Right ventricle myocardium superior (tissue), 1 donor: ENCODE measurements at regions not wholly inside any gene's neighbourhood (a gene's known extent, or its start where the extent isn't known, plus 50 kb on each side); places are given as distances from the start of the nearest gene placed in this dataset.
A peak's percentile ranks its signal among the peaks of the same experiment; 100 is the strongest.

Source experiments
- ATAC-seq: fragments of 200-7000 bp; cut with Tn5 transposase; one replicate; pipeline ENCODE4 v1.9.1; 2020; ENCODE audit warnings: mild to moderate bottlenecking; ENCODE audit not compliant: poor library complexity
- DNase-seq: peaks from one replicate; pipeline ENCODE4 v3.0.0-alpha.2; 2020
- intact Hi-C: fragments of 100-400 bp; cut with DNase I; formaldehyde crosslinking; loops from one replicate; pipeline ENCODE4 v1.11.2; 2022
- donor health status: DM: no; HTN: yes; CAD: no; lungs with severe emphysema.

DNA sequence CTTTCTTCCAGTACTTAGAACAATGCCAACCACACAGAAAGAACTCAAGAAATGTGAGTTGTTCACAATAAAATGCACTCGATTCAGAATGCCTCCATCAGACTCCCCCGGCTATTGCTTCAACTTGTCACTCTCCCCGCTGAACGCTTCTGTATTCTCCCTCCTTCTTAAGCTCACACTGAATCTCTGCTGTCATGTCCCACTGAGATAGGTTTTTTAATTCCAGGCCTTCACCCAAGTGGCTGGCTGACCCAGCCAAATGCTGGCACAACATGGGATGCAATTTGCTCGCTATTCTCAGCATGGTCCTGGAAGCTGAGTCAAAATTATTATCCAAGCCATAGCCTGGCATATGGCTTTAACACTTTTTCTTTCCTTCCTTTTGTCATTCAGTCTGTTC is 76.8 kb upstream of the SERP2 start:
- peak; percentile 63 for ATAC-seq
- no peak for DNase-seq
- intact Hi-C loops, result no loop called here

DNA sequence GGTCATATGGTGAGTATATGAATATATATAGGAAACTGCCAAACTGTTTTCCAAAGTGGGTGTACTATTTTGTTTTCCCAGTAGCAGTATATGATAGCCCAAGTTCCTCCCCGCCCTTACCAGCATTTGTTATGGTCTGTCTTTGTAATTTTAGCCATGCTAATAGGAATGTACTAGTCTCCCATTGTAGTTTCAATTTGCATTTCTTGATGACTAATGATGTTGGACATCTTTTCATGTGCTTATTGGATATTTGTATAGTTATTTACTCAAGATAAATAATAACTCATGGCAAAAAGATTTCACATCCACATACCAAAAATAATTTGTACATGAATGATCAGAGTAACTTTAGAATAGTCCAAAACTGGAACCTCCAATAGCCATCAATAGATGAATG is 75.3 kb upstream of the SERP2 start:
- DNase-seq (no peak), ATAC-seq (no peak)
- intact Hi-C loops, result no loop called here

DNA sequence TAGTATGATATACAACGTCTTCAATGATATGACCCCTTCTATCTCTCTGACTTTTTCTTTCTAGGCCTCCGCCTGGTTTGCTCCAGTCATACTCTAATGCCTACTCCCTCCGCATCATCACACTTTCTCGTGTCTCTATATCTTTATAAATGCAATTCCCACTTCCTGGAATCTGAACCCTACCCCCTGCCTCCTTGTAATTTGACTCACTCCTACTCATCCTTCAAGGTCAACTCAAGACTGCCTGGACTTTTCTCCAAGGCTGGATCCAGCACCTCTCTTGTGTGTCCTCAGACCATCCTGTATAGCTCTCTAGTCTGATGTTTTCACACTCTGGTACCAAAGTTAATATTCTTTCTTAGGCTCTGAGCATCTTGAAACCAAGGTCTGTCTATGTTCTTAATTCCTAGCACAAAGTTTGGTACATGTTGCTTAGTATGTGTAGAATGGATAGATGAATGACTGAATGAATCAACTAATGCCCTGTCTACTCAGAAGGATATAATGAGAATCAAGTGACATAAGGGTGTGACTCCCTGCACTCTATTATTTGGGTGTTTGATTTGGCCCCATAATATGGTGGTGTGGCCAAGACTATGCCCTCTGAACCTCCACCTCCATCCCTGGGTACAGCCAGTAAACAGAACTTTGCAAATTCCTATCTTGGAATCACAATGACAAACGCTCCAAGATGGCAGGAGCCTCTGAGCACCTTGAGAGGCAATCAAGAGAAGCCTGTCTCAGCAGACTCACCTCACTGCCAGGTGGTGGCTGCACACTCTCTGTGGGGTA is 74.3 kb upstream of the SERP2 start:
- intact Hi-C loops, result no loop called here
- DNase-seq (no peak), ATAC-seq (no peak)

DNA sequence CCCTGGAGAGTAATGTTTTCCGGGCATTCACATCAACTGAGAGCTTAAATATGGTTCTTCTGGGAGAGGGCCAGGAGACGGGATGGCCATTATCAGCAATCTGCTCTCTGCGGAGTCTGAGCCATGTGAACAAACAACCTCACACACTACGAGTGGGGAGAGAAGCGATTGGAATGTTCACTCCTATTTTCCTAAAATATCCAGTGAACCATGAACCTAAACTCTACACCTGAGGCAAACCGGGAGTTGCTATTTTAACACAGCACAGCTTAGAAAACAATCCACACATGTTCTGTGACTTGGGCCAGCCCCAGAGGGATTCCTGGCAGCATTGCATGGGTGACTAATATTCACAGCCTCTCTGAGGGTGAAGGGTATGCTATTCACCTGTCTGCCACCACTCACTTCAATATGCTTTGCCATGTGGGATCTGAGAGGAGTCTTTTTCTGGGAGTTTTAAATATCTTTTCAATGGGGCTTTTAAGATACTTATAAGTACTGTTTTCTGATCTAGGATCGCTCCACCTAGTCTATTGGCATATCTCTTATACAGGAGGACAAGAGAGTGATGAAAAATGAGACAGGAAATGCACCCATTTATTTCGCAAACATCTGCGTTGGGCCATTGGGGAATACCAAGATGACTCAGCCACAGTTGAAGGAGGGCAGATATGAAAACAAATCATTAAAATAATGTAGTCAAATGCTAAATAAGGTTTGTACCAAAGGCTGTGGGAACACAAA is 72.6 kb upstream of the SERP2 start:
- intact Hi-C loops, result loop anchor here (5.0 kb wide), 1 partner anchor 136 kb away; no protein-coding TSS in a partner anchor
- no peak for DNase-seq
- peak; percentile 82 for ATAC-seq

DNA sequence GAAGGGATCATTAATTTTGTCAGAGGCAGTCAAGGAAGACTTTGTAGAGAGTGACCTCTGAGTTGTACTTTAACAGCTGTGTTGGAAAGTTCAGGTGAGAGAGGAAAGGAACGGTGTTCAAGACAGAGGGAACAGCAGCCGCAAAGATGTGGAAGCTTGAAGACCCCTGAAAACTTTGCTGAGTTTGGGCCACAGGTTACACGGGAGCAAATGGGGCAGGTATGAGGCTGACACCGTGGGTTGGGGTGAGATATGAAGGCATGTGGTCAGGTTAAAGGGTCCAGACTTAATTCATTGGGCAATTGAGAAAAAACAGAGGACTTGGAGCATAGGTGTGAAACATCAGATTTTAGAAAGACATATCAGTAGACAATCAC is 72.0 kb upstream of the SERP2 start:
- no peak for ATAC-seq
- intact Hi-C loops, result loop anchor here (5.0 kb wide), 1 partner anchor 136 kb away; no protein-coding TSS in a partner anchor

DNA sequence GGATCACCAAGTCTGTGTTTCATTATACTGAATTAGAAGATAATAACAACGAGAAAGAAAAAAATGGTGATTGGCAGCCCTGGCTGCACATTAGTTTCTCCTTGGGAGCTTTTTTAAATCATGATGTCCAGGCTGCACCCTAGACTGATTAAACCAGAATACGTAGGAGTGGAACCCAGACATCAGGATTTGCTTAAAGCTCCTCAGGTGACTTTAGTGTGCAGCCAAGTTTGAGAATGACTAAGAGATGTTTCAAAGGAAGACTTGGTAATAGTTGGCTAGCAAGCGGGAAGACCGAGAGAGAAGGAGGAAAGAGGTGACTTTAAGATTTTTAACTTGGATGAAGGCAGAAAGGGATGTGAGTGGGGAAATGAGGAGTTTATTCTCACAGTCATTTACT is 71.4 kb upstream of the SERP2 start:
- DNase-seq (no peak), ATAC-seq (no peak)
- intact Hi-C loops, result loop anchor here (5.0 kb wide), 1 partner anchor 135 kb away; no protein-coding TSS in a partner anchor

More for the DNA sequence above, 72.0 kb upstream of the SERP2 start:
- DNase-seq, result no peak

DNA sequence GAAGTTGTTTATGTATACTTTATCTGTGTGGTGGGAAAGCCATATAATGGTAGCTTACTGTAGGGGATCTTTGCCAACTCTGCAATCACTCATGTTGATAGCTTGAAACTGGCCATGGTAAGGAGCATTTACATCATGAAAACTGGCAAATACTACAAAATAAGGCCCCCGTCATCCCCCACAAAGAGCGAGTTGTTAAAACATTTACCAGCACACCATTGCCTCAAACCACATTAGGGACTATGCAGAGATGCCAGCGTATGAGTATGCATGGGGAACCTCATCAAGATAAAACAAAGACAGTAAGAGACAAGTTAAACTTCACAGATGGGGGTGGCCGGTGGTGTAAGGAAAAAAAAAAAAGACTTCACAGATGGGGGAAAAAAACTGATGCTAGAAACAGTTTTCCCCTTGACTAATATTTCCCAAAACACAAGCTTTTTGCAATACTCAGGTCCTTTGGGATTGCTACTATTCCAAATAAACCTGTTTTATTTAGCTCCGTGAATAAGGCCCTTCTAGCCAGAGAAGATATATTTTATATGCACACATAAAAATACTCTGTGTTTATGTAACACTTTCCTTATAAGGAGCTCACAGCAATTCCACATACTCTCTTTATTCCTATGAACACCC is 70.6 kb upstream of the SERP2 start:
- no peak for DNase-seq
- intact Hi-C loops, result loop anchor here (5.0 kb wide), 1 partner anchor 134 kb away; no protein-coding TSS in a partner anchor
- no peak for ATAC-seq

DNA sequence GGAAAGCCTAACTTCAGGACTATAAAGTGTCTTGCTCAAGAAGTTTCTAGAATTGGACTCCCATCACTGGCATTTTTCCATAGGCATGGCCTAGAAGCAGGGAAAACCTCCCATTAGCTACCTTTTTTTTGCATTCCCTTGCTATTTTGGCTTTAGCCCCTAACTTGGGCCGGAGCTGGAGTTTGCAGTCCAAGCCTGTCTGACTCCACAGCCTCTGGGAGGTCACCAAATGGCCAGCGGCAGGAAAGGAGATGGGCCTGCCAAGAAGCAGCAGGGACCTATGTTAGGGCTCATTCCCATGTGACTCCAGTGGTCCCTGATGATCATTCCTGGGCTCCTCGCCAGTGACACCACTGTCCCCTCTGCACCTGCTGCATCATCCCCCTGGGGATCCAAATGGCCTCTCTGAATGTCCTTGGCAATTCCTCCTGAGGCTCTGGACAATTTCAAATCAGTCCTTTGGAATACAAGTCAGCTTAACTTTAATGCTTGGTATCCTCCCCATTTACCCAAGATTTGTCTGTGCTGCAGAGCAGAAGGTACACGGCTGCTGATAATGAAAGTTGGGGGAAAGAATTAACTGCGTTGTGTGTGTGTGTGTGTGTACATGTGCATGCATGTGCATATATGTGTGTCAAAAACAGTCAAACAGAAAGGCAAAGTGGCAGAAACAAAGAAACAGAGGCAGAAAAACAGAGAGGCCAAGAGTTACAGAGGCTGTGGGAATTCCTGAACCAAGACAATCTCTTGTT is 69.8 kb upstream of the SERP2 start:
- intact Hi-C loops, result loop anchor here (5.0 kb wide), 1 partner anchor 133 kb away; no protein-coding TSS in a partner anchor
- ATAC-seq (peak; percentile 68), DNase-seq (peak; percentile 78)

DNA sequence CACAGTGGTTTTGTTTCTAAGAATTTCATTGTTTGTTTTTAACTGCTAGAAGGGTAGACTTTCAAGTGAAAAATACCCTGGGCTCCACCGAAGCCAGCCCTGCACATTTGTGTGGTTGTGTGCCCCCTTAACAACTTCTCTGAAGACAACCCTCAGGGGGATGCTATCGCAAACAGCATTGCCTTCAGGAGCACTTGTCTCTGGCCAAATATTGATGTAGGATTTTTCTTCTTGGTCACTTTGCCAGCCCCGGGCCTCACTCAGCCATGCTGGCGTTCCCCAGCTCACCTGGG is 69.2 kb upstream of the SERP2 start:
- DNase-seq (no peak), ATAC-seq (no peak)
- intact Hi-C loops, result loop anchor here (5.0 kb wide), 1 partner anchor 133 kb away; no protein-coding TSS in a partner anchor

DNA sequence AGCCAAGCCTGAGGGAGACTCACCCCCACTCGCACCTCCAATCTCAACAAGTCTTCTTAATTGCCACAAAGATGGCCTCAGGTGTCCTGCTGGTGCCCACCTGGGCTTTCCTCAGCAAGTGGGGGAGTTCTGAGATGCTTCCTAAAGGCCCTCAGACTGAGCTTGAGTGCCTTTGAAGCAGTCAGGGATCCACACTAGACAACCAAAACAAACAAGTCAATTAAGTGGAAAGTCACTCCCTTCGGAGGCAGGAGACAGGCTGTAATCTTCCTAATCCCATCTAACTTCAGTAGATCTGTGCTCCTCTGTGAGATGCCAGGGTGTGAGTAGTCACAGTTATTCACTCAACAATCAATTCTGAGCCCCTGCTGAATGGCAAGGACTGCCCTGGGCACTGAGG is 68.3 kb upstream of the SERP2 start:
- intact Hi-C loops, result no loop called here
- DNase-seq, result no peak
- no peak for ATAC-seq

DNA sequence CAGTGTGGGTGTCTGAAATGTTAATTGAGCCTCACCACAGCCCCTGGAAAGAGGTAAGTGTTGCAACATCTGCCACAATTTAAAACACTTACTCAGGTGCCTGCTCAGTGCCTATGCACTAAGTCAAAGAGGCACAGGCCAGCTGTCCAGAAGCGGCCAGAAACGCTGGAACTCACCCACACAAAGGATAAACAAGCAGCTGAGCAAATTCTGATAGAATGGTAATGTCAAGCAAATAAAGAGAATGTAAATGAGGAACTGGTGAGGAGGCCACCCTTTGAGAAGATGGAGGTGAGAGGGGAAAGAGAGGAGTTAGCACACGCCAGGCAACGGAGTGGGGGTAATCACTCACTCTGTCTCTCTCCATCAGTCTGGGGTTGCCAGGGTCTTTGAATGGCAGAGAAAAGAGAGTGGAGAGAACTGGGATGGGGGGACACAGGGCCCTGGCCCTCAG is 67.7 kb upstream of the SERP2 start:
- ATAC-seq (no peak), DNase-seq (no peak)
- intact Hi-C loops, result no loop called here

DNA sequence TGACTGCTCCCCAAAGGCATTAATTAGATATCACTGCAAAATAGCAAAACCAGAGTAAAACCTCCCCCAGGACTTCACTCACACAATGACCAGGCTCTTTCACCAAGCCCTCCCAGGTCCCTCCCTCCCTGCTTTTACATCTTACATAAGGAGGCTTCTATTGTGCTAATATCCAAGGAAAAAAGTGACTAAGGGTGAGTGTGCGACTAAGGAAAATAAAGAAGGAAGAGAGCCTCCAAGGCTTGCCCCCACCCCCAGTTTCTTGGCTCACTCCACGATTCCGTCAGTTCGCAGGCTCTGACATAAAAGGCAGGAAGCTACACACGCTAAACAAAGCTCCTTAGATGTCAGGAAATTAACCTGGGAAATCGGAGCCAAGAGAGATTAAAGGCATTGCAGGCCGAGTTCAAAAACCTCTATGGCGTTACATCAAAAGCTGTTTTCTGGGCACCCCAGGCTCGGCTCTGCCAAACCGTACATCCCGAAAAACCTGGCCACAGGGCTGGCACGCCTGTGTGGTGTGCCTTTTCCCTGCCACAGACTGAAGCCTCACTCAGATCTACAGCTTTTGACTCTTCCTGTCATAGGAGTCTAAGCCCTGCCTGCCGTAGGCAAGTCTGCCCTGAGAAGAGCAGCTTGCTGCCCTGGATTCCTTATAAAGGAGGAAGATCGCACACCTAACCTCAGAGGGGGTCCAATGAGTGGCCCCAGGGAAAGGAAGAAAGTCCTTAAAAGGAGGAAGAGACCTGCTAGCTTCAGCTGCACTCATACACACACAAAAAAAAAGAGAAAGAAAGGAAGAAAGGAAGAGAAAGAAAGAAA is 67.0 kb upstream of the SERP2 start:
- DNase-seq, result no peak
- no peak for ATAC-seq
- intact Hi-C loops, result no loop called here

DNA sequence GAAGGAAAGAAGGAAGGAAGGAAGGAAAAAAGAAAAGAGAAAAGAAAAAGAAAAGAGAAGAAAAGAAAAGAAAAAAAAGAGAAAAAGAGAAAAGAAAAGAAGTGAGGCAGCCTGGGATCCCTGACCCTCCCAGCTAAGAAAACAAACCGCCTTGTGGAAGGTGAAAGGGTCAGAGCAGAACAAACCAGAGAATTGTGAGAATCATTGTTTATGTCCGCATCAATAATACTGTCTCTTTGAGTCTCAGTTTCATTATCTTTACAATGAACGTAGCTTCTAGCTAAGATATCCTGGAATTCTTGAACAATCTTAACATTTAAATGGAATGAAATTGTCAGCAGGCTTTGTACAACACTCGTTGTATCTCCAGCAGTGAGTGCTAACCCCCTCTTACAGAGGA is 66.4 kb upstream of the SERP2 start:
- intact Hi-C loops, result no loop called here
- ATAC-seq, result no peak
- DNase-seq, result no peak

DNA sequence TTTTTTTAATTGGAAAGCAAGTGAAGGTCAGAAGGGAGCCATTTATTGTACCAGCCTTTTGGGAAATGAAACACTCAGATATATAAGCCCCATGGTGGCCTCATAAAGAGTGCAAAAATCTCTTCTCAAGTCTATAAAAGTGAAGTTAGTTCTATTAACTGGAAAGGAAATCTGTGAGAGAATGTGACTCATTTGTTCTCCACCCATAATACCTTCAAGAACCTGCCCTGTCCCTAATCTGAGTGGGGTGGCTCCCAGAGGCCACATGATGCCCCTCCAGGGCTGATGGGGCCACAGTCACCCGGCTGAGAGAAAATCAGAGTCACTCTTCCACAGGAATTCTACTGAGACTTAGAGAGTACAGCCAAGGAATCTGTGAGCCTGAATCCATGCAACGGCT is 65.8 kb upstream of the SERP2 start:
- no peak for DNase-seq
- intact Hi-C loops, result no loop called here
- no peak for ATAC-seq

DNA sequence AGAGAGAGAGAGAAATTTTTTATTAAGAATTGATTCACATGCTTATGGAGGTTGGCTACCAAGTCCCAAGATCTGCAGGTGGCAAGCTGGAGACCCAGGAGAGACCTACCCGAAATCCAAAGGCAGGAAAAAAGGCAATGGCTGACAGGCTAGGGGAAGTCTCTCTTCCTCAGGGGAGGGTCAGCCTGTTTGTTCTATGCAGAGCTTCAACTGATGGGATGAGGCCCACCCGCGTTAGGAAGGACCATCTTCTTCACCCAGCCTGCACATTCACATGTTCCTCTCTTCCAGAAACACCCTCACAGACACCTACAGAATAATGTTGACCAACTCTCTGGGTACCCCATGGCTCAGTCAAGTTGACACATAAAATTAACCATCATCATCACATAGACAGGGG is 65.3 kb upstream of the SERP2 start:
- intact Hi-C loops, result no loop called here
- DNase-seq (no peak), ATAC-seq (no peak)

DNA sequence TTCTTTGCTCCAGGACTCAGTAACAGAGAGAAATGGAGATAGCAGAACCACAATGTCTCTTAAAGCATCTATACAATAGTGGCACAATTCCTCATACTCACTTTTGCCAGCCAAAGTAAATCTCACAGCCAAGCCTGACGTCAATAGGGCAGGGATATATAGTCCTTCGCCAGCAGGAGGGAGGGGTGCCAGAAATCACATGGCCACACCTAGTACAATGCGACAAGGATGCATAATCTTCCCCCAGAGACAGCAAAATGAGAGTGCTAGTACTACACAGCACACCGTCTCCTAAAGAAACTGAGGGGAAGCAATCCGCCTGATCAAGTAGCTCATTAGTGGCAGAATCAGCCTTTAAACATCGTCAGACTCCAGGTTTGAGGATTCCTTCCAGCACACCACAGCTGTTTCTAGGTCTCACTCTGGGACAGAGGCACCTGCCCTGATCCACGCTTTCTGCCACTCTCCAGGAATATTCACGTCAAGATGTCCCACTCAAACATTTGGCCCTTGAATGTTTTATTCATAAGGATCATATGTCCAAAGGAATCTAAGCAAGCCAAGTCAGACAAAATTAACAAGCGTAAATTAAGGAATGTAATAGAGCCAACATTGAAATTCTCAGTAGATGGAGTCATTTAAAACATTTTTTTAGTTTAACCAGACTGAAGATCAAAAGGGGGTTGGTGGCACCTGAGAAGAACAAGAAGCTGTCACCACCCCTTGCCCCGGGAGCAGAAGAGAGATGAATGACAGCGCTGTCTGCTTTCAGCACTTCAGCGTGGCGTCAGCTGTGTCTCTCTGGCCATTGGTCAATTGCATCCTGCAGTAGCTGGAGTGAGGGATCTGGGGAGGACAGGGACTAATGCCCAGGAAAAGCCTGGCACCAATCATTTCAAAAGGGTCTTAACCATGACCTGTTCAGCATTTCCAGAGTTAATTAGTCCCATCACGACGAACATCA is 63.5 kb upstream of the SERP2 start:
- DNase-seq (peak; percentile 56), ATAC-seq (peak; percentile 85)
- intact Hi-C loops, result no loop called here
